Caco-2 (cell line): ENCODE measurements at regions not wholly inside any gene's neighbourhood (a gene's known extent, or its start where the extent isn't known, plus 50 kb on each side); places are given as distances from the start of the nearest gene placed in this dataset.

ENCODE experiments used
- BruUV-seq: library from RNA; stranded (reverse); fragments of 400-500 nt; replicated peaks from 2 replicates; lab custom pipeline; 2021; lab: Mats Ljungman, UMichigan
- CTCF ChIA-PET: fragments of 300-600 bp; sonication (Branson Sonifier 250); formaldehyde crosslinking; loops from one replicate; lab custom pipeline; 2022; ENCODE audit warnings: antibody characterized with exemption; lab: Charles Lee
- POLR2A ChIA-PET: fragments of 300-600 bp; sonication (Branson Sonifier 250); formaldehyde crosslinking; loops from one replicate; lab custom pipeline; 2022; ENCODE audit warnings: antibody characterized with exemption; lab: Charles Lee
- DNase-seq, 2 experiments: peaks; one replicate each; pipeline versions ENCODE4 v3.0.0 to v3.0.0-alpha.2; 2020 to 2022
- H3K27me3 ChIP-seq: replicated peaks from 2 replicates; pipeline ENCODE4 v1.6.0; 2011; ENCODE audit warnings: low read length; ENCODE audit not compliant: control insufficient read depth, insufficient read depth
- H3K36me3 ChIP-seq: 2 replicates; pipeline ENCODE4 v1.5.1; 2011; ENCODE audit warnings: low read length; ENCODE audit not compliant: control insufficient read depth, insufficient read depth
- H3K4me1 ChIP-seq: fragments of 250-450 bp; sonication (Bioruptor Pico); 2 replicates; pipeline ENCODE4 v1.5.1; 2020; ENCODE audit warnings: mild to moderate bottlenecking
- H3K4me3 ChIP-seq: 2 replicates; pipeline ENCODE4 v1.5.1; 2011; ENCODE audit warnings: low read depth, mild to moderate bottlenecking, control low read depth, low read length
- H3K9me3 ChIP-seq: fragments of 250-450 bp; sonication (Bioruptor Pico); 2 replicates; pipeline ENCODE4 v1.5.1; 2020; ENCODE audit warnings: mild to moderate bottlenecking, moderate library complexity
- H3K27ac Mint-ChIP-seq: one replicate; pipeline ENCODE4 v1.8.0; 2022; ENCODE audit warnings: mixed read lengths; ENCODE audit not compliant: unreplicated experiment
- H3K27me3 Mint-ChIP-seq: one replicate; pipeline ENCODE4 v1.8.0; 2022; ENCODE audit warnings: mixed read lengths; ENCODE audit not compliant: insufficient read depth, unreplicated experiment
- H3K36me3 Mint-ChIP-seq: one replicate; pipeline ENCODE4 v1.8.0; 2022; ENCODE audit warnings: mild to moderate bottlenecking, mixed read lengths; ENCODE audit not compliant: insufficient read depth, unreplicated experiment
- H3K4me1 Mint-ChIP-seq: one replicate; pipeline ENCODE4 v1.8.0; 2022; ENCODE audit warnings: low read depth, mixed read lengths; ENCODE audit not compliant: unreplicated experiment
- H3K4me3 Mint-ChIP-seq: one replicate; pipeline ENCODE4 v1.8.0; 2022; ENCODE audit warnings: mild to moderate bottlenecking, moderate library complexity, mixed read lengths; ENCODE audit not compliant: unreplicated experiment
- H3K9me3 Mint-ChIP-seq: one replicate; pipeline ENCODE4 v1.8.0; 2022; ENCODE audit warnings: mixed read lengths; ENCODE audit not compliant: unreplicated experiment
- intact Hi-C: fragments of 100-400 bp; cut with micrococcal nuclease; formaldehyde crosslinking; loops from one replicate; pipeline ENCODE4 v1.10.0; 2022; ENCODE audit not compliant: unreplicated experiment
- TF ChIP-seq, protein P1 (sequence below), 2 experiments: fragments of 200-600 bp in 1 of 2; IDR thresholded peaks; 1 replicate in 1 of 2; 2 replicates in 1 of 2; pipeline versions ENCODE4 v1.5.1 to v1.8.0; 2011 to 2022; ENCODE audit warnings: antibody characterized with exemption in 1 of 2, control low read depth in 1 of 2, inconsistent platforms in 1 of 2, low read depth in 1 of 2, low read length in 1 of 2, mild to moderate bottlenecking in 1 of 2, moderate library complexity in 1 of 2; ENCODE audit not compliant: insufficient read depth in 1 of 2, severe bottlenecking in 1 of 2, unreplicated experiment in 1 of 2

GRCh38 chr13:63651394-63651793, 2235.7 kb upstream of the PCDH20 start:
- no peaks in the 10 kb centered on the region for H3K27me3 ChIP-seq
- H3K9me3 ChIP-seq: no peaks in the 10 kb centered on the region
- H3K36me3 Mint-ChIP-seq: no peaks in the 10 kb centered on the region
- H3K4me1 ChIP-seq: no peaks in the 10 kb centered on the region
- CTCF ChIA-PET: no interaction called here
- POLR2A ChIA-PET: no interaction called here
- H3K4me1 Mint-ChIP-seq: no peaks in the 10 kb centered on the region
- no peak overlapping the region for H3K4me3 Mint-ChIP-seq
- no peak for DNase-seq
- no peaks in the 10 kb centered on the region for H3K9me3 Mint-ChIP-seq
- TF ChIP-seq, protein P1, sequence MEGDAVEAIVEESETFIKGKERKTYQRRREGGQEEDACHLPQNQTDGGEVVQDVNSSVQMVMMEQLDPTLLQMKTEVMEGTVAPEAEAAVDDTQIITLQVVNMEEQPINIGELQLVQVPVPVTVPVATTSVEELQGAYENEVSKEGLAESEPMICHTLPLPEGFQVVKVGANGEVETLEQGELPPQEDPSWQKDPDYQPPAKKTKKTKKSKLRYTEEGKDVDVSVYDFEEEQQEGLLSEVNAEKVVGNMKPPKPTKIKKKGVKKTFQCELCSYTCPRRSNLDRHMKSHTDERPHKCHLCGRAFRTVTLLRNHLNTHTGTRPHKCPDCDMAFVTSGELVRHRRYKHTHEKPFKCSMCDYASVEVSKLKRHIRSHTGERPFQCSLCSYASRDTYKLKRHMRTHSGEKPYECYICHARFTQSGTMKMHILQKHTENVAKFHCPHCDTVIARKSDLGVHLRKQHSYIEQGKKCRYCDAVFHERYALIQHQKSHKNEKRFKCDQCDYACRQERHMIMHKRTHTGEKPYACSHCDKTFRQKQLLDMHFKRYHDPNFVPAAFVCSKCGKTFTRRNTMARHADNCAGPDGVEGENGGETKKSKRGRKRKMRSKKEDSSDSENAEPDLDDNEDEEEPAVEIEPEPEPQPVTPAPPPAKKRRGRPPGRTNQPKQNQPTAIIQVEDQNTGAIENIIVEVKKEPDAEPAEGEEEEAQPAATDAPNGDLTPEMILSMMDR (IDR thresholded peaks at IDR 0.05; ENCODE audit: insufficient read depth in 1 of 2, low read depth in 1 of 2, low read length in 1 of 2, severe bottlenecking in 1 of 2, unreplicated experiment in 1 of 2): no peak
- no peaks in the 10 kb centered on the region for H3K36me3 ChIP-seq
- no peak overlapping the region for H3K4me3 ChIP-seq
- H3K27ac Mint-ChIP-seq: no peak overlapping the region
- no TSS peak for BruUV-seq
- intact Hi-C loops: no loop called here
- peaks cover 3% of the 10 kb centered on the region for H3K27me3 Mint-ChIP-seq

- Mint-ChIP-seq H3K9me3 (no peaks in the 10 kb centered on the region), H3K36me3 (no peaks in the 10 kb centered on the region), H3K4me3 (no peak overlapping the region), H3K27ac (no peak overlapping the region), H3K4me1 (no peaks in the 10 kb centered on the region), H3K27me3 (no peaks in the 10 kb centered on the region)
- BruUV-seq: no TSS peak
- H3K4me1 ChIP-seq: no peaks in the 10 kb centered on the region
- intact Hi-C loops: no loop called here
- H3K9me3 ChIP-seq: no peaks in the 10 kb centered on the region
- ChIA-PET CTCF (no interaction called here), POLR2A (no interaction called here)
- no peak overlapping the region for H3K4me3 ChIP-seq
- H3K27me3 ChIP-seq: no peaks in the 10 kb centered on the region
- H3K36me3 ChIP-seq: no peaks in the 10 kb centered on the region
- TF ChIP-seq, protein P1 (IDR thresholded peaks at IDR 0.05; ENCODE audit: insufficient read depth in 1 of 2, low read depth in 1 of 2, low read length in 1 of 2, severe bottlenecking in 1 of 2, unreplicated experiment in 1 of 2): no peak
- DNase-seq: no peak
Measured at GRCh38 chr13:63643543-63643942, 2227.9 kb upstream of the PCDH20 start.

DNA sequence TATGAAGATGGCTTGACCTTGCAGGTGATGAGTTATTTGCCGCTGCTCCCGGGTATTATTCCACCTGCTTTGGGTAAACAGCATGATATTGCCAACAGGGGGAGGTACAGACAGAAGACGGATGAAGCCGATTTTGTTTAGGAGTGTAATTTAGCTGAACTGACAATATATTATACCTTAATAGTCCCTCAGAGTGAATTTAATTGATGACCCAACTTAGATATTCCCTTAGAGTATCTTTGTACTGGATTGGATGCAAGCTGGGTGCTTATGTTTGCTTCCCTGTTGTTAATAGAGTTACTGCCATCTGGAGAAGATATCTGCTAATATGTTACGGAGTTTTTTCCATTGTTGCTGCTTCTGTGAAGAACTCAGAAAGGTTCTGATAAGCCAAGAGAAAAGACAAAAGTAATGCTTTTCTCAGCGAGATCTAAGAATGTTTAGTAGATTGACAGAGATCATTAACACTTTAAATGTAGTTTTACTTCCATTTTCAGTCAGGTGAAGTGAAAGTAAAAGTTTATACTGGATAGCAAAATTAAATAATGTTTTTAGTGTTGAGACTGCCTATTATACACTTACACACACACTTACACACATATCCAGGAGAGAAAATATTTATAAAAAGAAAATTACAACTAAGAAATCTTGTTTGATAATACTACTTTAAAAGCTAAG, 2220.8 kb upstream of the PCDH20 start:
- H3K27me3 ChIP-seq: no peaks in the 10 kb centered on the region
- ChIA-PET CTCF (no interaction called here), POLR2A (no interaction called here)
- Mint-ChIP-seq H3K27ac (no peak overlapping the region), H3K36me3 (no peaks in the 10 kb centered on the region), H3K9me3 (no peaks in the 10 kb centered on the region), H3K27me3 (peaks cover 4% of the 10 kb centered on the region), H3K4me1 (no peaks in the 10 kb centered on the region), H3K4me3 (no peak overlapping the region)
- H3K4me1 ChIP-seq: no peaks in the 10 kb centered on the region
- peak in 1 of 2 experiments; percentile 5 for DNase-seq
- no peaks in the 10 kb centered on the region for H3K36me3 ChIP-seq
- no peaks in the 10 kb centered on the region for H3K9me3 ChIP-seq
- H3K4me3 ChIP-seq: no peak overlapping the region
- intact Hi-C loops: no loop called here
- TF ChIP-seq, protein P1 (IDR thresholded peaks at IDR 0.05; ENCODE audit: insufficient read depth in 1 of 2, low read depth in 1 of 2, low read length in 1 of 2, severe bottlenecking in 1 of 2, unreplicated experiment in 1 of 2): peak in 1 of 2 experiments; percentile 22
- no TSS peak for BruUV-seq
